IPS-18c (cell line): ENCODE measurements at regions not wholly inside any gene's neighbourhood (a gene's known extent, or its start where the extent isn't known, plus 50 kb on each side); places are given as distances from the start of the nearest gene placed in this dataset.

ENCODE experiments used
- H3K4me3 ChIP-seq: 2 replicates; pipeline ENCODE4 v1.7.0; 2013; ENCODE audit warnings: low read depth, mild to moderate bottlenecking, low read length, moderate library complexity; ENCODE audit not compliant: insufficient read depth
- H3K9me3 ChIP-seq: one replicate; pipeline ENCODE4 v1.6.1; 2013; ENCODE audit warnings: mild to moderate bottlenecking, low read length, moderate library complexity; ENCODE audit not compliant: control insufficient read depth, insufficient read depth

DNA sequence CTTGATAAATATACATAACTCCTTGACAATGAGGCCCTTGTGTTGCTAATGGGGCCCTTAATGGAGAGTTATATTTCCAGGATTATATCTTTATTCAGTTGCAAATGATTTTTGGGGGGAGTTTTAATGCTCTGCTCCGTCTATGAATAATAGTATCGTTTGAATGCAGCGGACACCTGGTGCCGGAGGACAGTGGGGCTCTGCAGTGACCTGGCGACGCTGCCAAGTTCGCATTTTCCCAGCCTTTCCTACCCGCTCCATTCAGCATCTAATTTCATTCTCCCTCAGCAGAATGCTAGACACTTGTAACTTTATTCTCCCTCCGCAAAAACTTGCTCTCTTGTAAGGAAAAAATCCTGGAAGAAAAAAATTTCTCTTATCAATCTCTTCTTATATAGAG, 257.6 kb upstream of the SALL3 start:
- Histone ChIP-seq H3K4me3 (no peak overlapping the region; the same call in 1 of the 2 replicates), H3K9me3 (peaks cover 2% of the 10 kb centered on the region)

- Histone ChIP-seq H3K4me3 (no peak overlapping the region), H3K9me3 (peaks cover 2% of the 10 kb centered on the region)
These were observed 257.2 kb upstream of the SALL3 start for GRCh38 chr18:78722386-78722785.

GRCh38 chr18:78722929-78723710, 256.5 kb upstream of the SALL3 start:
- peaks cover 2% of the 10 kb centered on the region for H3K9me3 ChIP-seq
- no peak overlapping the region for H3K4me3 ChIP-seq

DNA sequence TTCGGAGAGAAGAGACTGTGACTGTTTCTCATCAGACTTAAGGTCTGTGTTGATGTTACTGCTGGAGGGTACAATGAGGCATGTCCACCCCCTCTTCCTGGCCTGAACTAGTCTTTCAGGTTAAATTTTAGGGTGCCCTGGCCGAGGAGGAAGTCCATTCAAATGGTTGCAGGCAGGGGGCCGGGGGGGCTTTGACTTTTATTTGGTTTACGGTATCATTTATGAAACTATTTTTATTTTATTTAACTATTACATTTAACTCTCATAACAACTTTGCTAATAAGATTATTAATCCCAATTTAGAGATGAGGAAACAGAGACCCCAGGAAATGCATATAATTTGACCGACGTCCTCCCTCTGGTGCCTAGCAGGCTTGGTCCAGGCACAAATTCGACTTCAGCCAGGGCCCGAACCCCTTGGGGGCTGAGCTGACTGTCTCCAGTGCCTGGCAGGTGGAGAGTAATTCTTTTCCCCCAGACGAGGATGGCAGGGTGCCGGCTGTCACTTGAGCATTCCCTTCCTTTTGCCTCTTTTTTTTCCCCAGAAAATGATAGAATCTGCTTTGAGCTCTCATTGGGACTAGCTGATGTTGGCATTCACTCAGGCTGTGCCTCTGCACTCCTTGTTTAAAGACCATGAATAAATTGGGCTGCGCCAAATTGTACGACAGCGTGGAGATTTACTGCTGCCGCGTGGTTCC, 255.3 kb upstream of the SALL3 start:
- Histone ChIP-seq H3K9me3 (peaks cover 2% of the 10 kb centered on the region), H3K4me3 (no peak overlapping the region)

GRCh38 chr18:78725426-78725825, 254.2 kb upstream of the SALL3 start:
- no peak overlapping the region for H3K4me3 ChIP-seq
- peaks cover 2% of the 10 kb centered on the region for H3K9me3 ChIP-seq

DNA sequence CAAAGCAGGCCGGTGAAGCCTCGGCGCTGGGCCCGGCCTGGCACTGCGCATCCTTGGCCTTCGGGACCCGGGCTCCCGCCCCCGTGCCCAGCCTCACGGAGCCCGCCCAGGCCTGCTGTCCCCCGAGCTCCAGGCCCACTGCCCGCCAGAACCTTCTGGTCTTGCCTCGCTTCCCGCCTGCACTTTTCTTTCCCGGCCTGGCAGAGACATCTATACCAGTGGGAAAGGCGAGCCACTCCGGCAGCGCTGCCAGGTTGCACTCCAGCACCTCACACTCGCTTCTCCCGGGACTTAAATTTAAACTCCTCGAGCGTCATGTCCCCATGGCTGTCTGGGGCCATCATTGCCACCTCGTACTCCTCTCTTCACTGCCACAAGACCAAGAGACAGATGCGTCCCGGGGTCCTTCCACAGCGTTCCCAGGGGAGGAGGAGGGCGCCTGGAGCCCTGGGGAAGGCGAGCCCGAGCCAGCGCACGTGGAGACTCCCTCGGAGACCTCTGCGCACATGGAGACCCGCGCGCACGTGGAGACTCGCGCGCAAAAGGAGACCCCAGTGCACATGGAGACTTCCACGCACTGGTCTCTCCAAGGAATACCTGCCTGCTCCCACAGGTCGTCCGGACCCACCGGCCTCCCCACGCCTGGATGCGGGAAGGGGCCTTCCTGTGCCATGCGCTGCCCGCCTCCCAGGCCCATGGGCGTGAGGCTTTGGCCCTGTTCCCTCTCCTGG, 253.1 kb upstream of the SALL3 start:
- no peak overlapping the region for H3K4me3 ChIP-seq
- peaks cover 2% of the 10 kb centered on the region for H3K9me3 ChIP-seq

- Histone ChIP-seq H3K4me3 (no peak overlapping the region), H3K9me3 (peaks cover 2% of the 10 kb centered on the region)
These were observed 252.4 kb upstream of the SALL3 start for GRCh38 chr18:78727057-78727739.

DNA sequence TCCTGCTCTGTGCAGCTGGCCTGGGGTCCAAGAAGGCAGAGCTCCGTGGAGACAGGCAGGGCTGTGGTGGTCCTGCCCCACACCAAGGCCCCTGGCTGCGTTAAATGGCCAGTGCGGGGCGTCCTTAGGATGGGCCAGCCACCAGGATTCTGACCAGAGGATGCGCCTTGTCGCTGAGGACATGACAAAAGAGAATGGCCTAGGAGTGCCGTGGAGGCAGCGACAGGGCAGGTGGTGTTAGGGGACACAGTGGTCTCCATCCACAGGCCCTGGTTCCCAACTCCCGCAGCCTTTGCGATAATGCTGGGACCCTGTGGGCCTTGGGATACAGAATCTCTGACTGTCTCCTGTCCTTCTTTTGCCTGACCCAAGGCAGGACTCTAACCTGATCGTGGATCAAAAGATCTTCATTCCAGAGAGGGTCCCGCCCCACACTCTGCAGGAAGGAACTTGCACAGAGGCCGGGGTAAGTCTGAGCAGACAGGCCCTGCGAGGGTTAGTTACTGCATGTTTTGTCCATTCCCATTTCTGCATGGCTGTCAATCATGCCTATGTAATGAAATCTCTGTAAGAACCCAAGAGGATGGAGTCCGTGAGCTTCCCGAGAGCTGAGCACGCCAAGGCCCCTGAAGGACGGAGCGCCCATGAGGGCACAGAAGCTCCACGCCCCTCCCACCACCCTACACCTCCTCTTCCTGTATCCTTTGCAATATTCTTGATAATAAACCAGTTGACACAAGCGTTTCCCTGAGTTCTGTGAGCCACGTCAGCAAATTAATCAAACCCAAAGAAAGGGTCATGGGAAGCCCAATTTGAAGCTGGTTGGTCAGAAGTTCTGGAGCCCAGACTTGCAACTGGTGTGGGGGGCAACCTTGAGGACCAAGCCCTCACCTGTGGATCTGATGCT, 251.5 kb upstream of the SALL3 start:
- Histone ChIP-seq H3K4me3 (no peak overlapping the region), H3K9me3 (peaks cover 2% of the 10 kb centered on the region)

DNA sequence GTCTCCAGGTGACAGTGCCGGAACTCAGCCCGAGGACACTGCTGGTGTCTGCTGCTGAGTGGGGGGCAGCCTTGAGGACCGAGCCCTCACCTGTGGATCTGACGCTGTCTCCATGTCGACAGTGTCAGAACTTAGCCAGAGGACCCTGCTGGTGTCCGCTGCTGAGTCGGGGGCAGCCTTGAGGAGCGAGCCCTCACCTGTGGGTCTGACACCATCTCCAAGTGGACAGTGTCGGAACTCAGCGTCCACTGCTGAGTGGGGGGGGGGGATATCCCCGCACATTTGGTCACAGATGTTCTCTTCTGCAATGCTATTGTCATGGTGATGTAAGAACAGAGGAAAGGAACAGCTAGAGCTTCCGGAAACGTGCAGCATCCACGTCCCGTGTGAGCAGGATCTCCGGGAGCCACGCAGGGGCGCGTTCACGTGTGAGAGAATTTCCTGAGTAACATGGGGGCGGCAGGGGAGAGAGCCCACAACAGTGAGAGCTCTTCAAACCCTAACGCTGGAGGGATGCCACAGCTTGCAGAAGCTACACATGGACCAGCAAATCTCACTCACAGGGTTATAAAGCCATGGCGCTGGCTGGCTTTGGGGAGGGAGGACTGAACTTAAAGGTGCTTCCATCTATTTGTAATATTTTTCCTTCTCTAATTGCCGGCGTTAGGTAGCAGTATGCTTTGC, 250.7 kb upstream of the SALL3 start:
- no peak overlapping the region for H3K4me3 ChIP-seq
- peaks cover under 1% of the 10 kb centered on the region for H3K9me3 ChIP-seq

GRCh38 chr18:78730546-78730945, 249.1 kb upstream of the SALL3 start:
- no peaks in the 10 kb centered on the region for H3K9me3 ChIP-seq
- H3K4me3 ChIP-seq, result no peak overlapping the region

DNA sequence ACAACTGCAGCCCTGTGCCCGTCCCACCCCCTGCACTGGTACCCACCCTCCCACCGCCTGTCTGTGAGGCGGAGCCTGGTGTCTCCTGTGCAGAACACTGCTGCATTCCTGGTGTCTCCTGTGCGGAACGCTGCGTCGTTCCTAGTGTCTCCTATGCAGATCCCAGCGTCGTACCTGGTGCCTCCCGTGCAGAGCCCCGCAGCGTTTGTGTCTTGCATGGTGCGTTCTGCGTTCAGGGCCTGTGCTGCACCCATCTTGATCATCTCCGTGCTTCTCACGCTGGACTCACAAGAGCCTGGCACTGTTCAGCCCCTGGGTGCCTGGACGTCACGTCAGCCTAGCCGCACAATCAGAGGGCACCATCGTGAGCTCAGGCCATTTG, 248.6 kb upstream of the SALL3 start:
- H3K4me3 ChIP-seq, result no peak overlapping the region
- H3K9me3 ChIP-seq, result no peaks in the 10 kb centered on the region

DNA sequence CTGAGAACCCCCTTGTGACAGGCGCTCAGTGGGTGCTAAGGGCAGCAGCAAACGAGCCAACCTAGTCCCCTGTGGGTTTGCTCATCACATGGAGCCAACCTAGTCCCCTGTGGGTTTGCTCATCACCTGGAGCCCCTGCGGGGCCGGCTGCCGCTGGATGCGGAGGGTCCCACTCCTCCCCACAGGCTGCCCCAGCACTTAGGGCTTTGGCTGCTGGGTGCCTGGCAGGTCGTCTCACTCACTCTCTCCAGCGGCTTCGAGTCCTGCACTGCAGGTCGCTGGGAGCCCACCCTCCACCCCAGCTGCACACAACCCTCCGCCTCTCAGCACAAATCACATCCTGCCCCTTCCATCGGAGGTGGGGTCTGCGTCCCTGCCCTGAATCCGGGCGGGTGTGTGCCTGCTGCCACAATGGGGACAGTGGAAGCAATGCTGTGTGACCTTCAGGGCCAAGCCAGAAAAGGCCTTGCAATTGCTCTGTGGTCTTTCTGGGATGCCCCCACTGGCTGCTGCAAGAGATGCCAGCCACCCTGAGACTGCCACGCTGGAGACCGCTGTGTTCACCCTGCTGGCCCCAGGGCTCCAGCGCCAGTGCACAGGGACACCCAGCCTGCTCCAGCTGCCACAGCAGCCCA, 248.1 kb upstream of the SALL3 start:
- Histone ChIP-seq H3K4me3 (no peak overlapping the region), H3K9me3 (no peaks in the 10 kb centered on the region)

DNA sequence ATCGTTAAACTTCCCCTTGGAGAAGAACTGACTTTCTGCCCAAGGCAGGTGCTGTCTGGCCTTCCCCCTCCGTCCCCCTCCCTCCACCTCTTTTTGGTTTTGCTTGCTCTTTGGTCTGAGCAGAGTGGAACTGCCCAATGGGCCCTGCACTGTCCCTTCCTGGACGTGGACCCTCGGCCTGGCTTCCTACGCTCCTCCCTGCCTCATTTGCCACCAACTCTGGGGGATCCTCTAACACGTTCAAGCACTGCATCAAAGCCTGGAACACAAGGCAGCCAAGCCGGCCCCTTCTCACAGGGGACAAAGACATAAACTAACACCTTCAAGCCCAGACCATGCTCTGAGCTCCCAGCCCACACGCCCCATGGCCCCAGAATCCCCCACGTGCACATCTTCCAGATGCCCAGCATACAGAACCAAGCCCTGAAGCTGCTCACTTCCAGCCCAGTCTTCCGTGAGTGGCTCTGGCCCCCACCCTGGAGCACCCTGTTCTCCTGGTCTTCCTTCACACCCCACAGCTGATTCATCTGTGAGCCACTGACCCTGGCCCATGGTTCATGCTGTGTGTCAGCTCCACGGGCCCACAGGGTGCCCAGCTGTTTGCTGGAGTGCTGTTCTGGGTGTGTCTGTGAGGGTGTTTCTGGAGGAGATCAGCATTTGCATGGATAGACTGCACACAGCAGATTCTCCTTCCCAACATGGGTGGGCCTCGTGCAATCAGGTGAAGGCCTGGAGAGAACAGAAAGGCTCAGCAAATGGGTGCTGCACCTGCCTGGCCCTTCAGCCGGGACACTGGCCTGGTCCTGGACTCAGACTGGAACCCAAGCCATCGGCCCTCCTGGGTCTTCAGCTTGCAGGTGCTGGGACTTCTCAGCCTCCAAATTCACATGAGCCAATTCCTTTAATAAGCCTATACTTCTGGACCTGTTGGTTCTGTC, 247.1 kb upstream of the SALL3 start:
- Histone ChIP-seq H3K9me3 (no peaks in the 10 kb centered on the region), H3K4me3 (no peak overlapping the region)

DNA sequence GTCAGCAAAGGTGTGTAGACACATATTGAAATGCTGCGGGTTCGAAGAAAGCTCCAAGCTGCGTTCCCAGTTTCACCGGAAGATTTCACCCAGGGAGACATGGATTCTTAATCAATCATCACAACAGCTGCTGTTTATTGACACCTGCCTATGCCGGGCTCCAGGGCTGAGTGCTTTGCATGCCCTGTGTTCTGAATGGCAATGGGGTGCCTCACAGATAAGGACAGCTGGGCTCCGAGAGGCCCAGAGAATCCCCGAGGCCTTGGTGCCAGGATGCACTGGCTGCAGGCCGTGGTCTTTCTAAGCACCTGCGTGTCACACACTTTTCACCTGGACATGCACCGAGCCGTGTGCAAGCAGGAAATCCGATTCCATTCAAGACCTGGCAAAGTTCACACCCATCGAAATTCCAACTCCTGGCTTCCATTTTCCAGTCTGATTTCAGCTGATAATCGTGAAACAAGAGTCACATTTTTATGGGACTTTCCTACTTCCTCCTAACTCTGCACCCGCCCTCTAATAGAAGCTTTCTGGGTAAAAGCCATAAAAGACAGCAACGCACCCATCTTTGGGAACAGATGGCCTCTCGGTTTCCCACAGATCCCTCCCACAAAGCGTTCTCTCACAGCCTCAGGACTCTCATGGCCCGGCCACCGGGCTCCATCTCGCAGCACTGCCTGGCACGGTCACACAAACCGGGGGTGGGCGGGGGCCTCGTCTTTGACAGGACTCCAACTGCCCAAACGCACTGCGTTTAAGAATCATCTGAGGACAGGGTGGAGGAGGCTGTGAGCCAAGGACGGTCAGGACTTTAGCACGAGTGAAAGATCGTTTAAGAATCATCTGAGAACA, 245.6 kb upstream of the SALL3 start:
- no peaks in the 10 kb centered on the region for H3K9me3 ChIP-seq
- H3K4me3 ChIP-seq, result no peak overlapping the region
